ENCODE measurements at regions not wholly inside any gene's neighbourhood (a gene's known extent, or its start where the extent isn't known, plus 50 kb on each side); places are given as distances from the start of the nearest gene placed in this dataset.

DNA sequence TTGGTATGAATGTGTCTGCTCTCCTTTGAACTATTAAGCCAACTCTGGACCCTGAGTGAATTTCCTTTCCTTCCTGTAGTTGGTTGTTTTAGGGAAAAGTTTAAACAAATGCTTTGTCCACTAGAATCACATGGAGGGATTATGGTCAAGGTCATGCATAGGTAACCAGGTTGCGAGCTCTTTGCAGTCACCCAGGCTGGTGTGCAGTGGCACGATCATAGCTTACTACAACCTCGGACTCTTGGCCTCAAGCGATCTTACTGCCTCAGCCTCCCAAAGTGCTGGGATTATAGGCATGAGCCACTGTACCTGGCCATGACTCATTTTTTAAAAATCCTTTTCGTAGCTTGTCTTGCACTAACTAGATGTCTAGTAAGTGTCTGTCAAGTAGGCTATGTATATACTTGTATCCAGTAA lies 88.0 kb upstream of the SOX4 start:
- TF ChIP-seq, protein P1, sequence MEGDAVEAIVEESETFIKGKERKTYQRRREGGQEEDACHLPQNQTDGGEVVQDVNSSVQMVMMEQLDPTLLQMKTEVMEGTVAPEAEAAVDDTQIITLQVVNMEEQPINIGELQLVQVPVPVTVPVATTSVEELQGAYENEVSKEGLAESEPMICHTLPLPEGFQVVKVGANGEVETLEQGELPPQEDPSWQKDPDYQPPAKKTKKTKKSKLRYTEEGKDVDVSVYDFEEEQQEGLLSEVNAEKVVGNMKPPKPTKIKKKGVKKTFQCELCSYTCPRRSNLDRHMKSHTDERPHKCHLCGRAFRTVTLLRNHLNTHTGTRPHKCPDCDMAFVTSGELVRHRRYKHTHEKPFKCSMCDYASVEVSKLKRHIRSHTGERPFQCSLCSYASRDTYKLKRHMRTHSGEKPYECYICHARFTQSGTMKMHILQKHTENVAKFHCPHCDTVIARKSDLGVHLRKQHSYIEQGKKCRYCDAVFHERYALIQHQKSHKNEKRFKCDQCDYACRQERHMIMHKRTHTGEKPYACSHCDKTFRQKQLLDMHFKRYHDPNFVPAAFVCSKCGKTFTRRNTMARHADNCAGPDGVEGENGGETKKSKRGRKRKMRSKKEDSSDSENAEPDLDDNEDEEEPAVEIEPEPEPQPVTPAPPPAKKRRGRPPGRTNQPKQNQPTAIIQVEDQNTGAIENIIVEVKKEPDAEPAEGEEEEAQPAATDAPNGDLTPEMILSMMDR (IDR thresholded peaks at IDR 0.05) = no peak
- TF ChIP-seq POLR2A (IDR thresholded peaks at IDR 0.05) (no peak), POLR2AphosphoS5 (IDR thresholded peaks at IDR 0.05) (no peak)
